ENCODE measurements at regions not wholly inside any gene's neighbourhood (a gene's known extent, or its start where the extent isn't known, plus 50 kb on each side); places are given as distances from the start of the nearest gene placed in this dataset.

GRCh38 chr3:59280113-59280512, 230.3 kb upstream of the CFAP20DC start:
- FAIRE-seq = no peak

- FAIRE-seq = no peak
Observed at GRCh38 chr3:59277816-59278215, 228.0 kb upstream of the CFAP20DC start.

- no peak for FAIRE-seq
Observed at GRCh38 chr3:59277201-59277600, 227.4 kb upstream of the CFAP20DC start.

DNA sequence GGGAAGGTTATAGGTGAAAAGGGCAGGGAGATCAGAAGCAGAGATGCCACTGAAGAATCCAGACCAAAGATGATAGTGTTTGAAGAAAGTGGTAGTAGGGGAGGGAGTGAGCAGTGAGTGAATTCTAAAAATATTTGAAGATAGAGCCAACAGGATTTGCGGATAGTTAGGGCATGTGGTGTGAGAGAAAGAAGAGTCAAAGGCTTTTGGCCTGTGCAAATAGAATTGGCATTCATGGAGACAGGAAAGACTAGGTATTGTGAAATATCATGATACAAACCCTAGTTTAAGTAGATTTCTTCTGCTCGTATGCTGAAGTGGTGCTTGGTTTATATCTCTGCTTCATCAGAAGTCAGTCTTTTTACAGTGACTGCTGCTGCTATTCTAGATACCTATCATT, 224.2 kb upstream of the CFAP20DC start:
- no peak for FAIRE-seq

DNA sequence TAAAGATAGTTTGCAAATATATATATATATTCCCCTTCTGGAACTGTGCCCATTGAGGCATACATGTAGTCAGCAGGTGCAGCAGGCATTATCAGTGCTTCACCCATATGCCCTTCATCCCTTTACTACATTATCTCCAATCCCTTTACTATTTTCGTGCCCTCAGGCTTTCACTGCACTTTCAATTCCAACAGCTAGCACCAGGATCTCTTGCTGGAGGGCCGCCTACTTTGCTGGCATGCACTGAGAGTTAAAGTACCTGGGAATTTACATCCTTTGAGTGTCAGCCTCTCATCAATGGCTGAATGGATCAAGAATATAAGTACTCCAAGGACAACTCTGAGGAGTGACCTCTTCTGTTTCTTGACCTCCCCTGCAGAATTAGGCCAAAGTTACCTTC, 222.1 kb upstream of the CFAP20DC start:
- no peak for FAIRE-seq

DNA sequence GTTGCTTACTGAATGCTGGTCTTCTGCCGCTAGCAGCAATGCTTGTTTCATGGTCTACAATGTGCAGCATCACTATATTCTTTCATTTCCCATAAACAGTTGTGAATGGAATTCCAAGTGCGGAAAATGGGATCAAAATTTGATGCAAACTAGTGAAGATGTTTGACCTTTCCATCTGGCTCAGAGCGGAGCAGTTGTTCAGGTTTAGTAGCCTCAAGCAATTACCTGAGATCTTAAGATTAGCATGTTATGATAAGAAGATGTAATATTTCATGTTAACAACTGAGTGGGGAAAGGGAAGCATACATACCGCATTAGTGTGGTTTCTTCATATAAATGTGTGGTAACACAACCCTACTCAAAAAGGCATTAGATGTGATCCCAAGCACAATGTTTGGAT, 221.1 kb upstream of the CFAP20DC start:
- no peak for FAIRE-seq

GRCh38 chr3:59270209-59270608, 220.4 kb upstream of the CFAP20DC start:
- no peak for FAIRE-seq

DNA sequence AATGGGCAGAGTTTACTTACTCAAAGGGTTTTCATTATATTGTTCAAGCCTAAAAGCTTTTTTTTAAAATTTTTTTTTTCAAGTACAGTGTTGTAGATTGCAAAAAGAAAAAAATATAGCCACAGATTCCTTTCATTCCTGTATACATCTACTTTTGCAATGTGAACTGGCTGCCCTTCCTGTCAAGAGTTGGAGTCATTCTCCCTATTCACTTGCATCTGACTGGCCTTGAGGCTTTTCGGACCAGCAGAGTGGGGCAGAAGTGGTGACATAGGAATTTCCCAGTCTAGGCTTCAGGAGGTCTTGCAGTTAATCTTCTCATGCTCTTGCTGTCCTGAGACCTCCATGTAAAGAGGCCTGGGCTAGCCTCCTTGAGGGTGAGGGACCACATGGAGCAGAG, 218.3 kb upstream of the CFAP20DC start:
- FAIRE-seq = no peak

DNA sequence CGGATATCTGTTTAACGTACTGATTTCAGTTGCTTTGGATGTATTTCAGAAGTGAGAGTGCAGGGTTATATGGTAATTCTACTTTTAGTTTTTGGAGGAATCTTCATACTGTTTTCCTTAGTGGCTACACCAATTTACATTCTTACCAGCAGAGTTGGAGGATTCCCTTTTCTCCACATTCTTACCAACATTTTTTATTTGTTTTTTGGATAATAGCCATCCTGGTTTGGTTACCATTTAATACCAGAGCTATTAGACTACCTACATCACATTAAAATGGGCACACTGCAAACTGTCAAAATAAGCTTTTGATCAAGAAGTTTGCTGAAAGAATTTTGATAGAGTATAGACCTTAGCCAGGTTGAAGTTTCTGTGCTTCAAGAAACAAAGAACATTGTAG, 217.2 kb upstream of the CFAP20DC start:
- FAIRE-seq = no peak

DNA sequence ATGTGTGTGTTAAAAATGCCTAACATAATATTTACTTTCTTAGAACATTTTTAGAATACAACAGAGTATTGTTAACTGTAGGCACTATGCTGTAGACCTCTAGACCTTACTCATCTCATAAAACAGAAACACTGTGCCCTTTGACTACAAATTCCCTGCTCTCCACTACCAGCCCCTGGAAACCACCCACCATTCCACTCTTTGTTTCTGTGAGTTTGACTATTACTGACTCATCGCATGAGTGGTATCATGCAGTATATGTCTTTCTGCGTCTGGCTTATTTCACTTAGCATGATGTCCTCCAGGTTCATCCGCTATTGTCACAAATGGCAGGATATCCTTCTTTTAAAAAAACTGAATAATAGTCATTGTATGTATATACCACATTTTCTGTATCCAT, 216.7 kb upstream of the CFAP20DC start:
- no peak for FAIRE-seq

- no peak for FAIRE-seq
Observed at GRCh38 chr3:59265566-59265965, 215.7 kb upstream of the CFAP20DC start.

GRCh38 chr3:59264366-59264765, 214.5 kb upstream of the CFAP20DC start:
- no peak for FAIRE-seq

DNA sequence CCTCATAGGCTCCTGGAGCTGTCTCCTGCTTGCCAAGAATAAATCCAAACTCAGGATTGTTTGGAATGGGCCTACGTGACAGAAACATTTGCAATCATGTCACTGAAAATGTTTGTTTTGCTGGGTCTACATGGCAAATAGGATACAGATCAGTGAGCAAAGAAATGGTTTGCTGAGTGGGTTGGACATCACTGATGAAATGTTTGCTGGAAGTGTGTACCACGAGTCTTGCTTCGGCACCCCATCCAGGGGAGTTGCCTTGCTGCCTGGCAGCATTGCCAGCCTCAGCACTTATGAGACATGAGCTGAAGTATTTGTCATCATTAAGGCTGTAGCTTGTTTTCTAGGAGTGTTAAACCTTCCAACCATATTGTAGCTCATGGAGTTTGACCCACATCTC, 213.3 kb upstream of the CFAP20DC start:
- no peak for FAIRE-seq

GRCh38 chr3:59262076-59262498, 212.3 kb upstream of the CFAP20DC start:
- no peak for FAIRE-seq

GRCh38 chr3:59261009-59261408, 211.2 kb upstream of the CFAP20DC start:
- no peak for FAIRE-seq

- no peak for FAIRE-seq
Observed at GRCh38 chr3:59258550-59259260, 208.9 kb upstream of the CFAP20DC start.

GRCh38 chr3:59257506-59257905, 207.7 kb upstream of the CFAP20DC start:
- FAIRE-seq = no peak

DNA sequence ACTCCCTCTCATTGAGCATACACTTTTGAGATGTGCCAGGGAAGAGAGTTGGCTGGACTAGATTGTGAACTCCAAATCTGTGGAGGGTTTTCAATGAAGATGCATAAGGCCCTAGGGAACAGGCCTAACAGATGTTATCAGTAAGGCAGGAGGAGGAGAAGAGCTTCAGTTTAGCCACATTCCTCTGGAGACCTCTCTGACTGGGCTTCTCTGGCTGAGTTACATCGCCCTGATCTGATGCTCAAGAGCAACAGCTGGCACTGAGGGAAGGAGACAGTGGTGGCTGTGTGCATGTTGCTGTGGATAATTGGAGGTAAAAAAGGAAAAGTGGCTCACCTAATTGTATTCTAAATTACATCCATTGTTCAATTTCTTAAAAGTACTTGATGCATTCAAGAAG, 206.4 kb upstream of the CFAP20DC start:
- no peak for FAIRE-seq

DNA sequence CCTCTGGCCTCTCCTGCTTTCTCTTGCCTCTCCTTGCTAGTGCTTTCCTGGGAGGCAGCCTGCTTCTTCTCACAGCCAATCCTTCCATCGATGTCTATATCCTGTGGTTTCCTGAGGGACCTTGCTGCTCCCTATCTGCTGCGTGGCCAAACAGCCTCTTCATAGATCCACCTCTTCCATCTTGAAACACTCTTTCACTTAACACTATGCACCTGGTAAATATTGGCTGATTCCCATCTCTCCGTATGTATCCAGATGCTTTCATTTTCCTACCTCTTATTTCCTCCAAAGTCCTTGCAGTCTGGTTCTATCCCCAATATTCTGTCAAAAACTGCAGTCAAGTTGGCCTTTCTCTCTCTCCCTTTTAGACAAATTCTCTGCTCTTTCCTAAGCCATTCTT, 205.2 kb upstream of the CFAP20DC start:
- no peak for FAIRE-seq

DNA sequence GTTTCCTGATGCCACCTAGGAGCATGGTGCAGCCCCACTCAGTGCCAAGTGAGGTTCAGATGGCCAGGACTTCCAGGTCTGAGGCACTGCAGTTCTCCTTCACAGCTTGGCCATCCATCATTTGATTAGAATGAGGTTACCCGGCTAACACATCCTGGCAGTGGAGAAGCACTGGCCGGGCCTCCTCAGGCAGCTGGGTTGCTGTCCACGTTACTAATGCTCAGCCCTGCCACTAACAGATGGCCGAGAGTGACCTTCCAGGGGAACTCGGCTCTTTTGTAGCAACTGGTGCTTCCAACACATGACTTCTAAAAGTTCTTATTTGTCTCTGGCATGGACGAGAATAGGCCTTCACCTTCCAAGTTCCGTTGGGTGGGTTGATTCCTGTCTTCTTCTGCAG, 204.6 kb upstream of the CFAP20DC start:
- FAIRE-seq = no peak

DNA sequence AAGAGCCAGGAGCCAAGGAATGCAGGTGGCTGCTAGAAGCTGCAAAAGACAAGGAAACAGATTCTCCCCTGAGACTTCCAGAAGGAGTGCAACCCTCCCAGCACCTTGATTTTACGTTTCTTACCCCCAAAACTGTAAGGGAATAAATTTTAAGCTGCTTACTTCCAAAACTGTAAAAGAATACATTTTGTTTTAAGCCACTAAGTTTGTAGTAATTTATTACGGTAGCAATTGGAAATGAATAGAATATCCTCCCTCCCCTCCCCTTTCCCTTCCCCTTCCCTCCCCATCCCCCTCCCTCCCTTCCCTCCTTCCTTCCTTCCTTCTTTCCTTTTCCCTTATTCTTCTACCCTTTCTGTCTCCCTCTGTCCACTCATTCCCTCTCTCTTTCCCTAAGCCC, 203.7 kb upstream of the CFAP20DC start:
- FAIRE-seq = no peak

DNA sequence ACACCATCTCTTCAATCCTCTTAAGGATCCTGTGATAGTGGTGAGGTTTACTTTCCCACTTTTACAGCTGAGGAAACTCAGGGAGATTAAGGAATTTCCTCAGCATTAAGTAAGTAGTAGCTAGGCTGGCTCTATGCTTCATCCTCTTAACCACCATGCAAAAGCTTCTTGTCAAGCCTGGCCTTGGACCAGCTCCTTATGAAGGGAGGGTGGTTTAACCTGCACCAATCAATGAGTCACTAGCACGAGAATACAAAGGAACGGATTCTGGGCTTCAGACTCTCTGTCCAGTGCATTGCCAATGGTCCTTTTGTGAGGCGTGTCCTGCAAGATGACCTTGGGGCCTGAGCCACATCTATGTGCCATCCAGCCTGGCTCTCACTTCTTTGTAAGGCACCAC, 202.0 kb upstream of the CFAP20DC start:
- no peak for FAIRE-seq

DNA sequence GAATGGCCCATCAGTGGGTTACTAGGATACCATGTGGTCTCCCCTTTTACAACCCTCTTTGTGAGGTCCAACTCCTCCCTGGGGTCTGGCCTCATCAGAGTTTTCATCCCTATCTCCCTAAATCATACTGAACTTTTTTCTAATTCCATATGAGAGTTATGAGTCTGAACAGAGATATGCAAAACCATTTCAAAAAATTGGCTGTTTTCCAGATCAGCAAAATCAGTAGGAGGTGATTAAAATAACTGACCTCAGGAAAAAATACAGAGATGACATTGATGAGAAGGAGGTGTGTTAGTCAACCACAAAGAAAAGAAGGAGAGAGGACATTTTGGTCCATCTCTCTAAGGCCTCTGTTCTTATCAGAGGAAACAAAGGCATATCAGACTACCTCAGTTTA, 200.8 kb upstream of the CFAP20DC start:
- no peak for FAIRE-seq

- no peak for FAIRE-seq
Observed at GRCh38 chr3:59249698-59250361, 200.0 kb upstream of the CFAP20DC start.

- FAIRE-seq = no peak
Observed at GRCh38 chr3:59249004-59249403, 199.2 kb upstream of the CFAP20DC start.

Measured in colon (tissue), 2 donors.